NCI-H1436 treated with DMSO at 0.1 percent for 48 hours (cell line): ENCODE measurements at regions not wholly inside any gene's neighbourhood (a gene's known extent, or its start where the extent isn't known, plus 50 kb on each side); places are given as distances from the start of the nearest gene placed in this dataset.

ENCODE experiments used
- DNase-seq: peaks from one replicate; lab custom pipeline; 2025; lab: John Stamatoyannopoulos, UW

GRCh38 chr18:39675906-39676305 is 2110.3 kb upstream of the CELF4 start:
- no peak for DNase-seq

- DNase-seq, result no peak
Observed at GRCh38 chr18:39675368-39675767, 2109.8 kb upstream of the CELF4 start.

DNA sequence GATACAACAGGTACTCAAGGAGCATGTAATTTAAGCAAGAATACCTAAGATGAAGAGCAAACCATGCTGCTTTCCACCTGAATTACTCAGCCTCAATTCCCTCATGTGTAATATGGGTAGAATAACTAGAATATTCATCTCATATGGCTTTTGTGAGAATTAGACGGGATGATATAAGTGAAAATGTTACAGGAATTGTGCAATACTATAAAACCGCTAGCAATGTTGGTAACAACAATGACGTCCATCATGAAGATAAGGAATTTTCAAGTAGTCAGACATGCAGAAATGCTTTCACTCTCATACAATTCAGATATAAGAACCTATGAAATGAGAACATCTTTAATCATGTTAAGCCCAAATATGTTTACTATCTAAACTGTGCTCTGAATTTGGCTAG is 2106.6 kb upstream of the CELF4 start:
- no peak for DNase-seq

- DNase-seq, result no peak
Observed at GRCh38 chr18:39667905-39668304, 2102.3 kb upstream of the CELF4 start.

- DNase-seq, result no peak
Observed at GRCh38 chr18:39666541-39666940, 2100.9 kb upstream of the CELF4 start.

- DNase-seq, result no peak
Observed at GRCh38 chr18:39661856-39662366, 2096.3 kb upstream of the CELF4 start.

DNA sequence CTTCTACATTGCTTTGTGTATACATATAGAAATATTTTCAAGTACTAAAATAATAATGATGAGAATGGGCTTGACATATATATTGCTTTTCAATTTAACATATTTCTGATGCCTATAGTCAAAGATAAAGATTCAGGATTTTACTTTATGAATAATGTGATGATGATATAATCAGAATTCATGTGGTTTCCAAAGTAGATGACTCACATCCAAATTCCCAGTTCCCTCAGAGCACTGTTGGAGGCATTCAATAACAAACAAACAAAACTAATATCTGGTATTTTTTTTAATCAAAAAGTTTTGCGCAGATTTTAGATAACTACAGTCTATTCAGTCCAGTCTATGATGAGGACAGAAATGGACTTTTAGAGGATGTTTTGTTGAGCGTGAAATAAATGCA is 2094.5 kb upstream of the CELF4 start:
- DNase-seq, result no peak

GRCh38 chr18:39655341-39655740 is 2089.7 kb upstream of the CELF4 start:
- DNase-seq, result no peak

GRCh38 chr18:39653221-39653620 is 2087.6 kb upstream of the CELF4 start:
- DNase-seq, result no peak

DNA sequence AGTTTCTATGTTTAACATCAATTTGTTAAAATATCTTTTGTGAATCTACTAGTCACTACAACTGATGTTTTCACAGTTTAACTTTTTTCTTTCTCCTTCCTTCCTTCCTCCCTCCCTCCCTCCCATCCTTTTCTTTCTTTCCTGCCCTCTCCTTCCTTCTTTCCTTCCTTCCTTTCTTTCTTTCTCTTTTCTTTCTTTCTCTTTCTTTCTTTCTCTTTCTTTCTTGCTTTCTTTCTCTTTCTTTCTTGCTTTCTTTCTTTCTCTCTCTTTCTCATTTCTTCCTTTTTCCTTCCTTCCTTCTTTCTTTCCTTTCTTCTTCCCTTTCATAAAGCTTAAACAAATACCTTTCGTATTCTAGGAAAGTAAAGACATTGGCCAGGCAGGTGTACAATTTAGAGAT is 2083.0 kb upstream of the CELF4 start:
- DNase-seq, result no peak

- DNase-seq, result peak; percentile 74
Observed at GRCh38 chr18:39647627-39648534, 2082.3 kb upstream of the CELF4 start.

- DNase-seq, result no peak
Observed at GRCh38 chr18:39638224-39638623, 2072.6 kb upstream of the CELF4 start.

- DNase-seq, result no peak
Observed at GRCh38 chr18:39636931-39637330, 2071.3 kb upstream of the CELF4 start.

DNA sequence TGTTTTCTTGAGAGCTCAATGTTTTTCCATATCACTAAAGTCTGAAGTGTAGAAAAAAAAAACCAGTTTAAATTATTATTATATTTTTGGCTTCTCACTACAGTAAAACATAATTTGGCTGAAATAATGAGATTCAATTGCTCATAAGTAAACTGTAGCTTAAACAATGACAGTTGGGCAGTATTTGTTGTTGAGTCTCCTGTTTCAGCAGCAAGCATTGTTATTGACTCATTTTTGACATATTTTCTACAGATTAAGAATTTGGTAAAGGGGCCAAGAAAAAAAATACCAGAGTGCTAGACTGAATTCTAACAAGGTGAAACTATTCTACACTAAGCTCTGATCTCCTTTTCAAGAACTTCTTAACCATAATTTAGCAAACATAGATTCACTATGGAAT is 2070.4 kb upstream of the CELF4 start:
- DNase-seq, result no peak

- DNase-seq, result no peak
Observed at GRCh38 chr18:39635192-39635591, 2069.6 kb upstream of the CELF4 start.

- no peak for DNase-seq
Observed at GRCh38 chr18:39627936-39628335, 2062.3 kb upstream of the CELF4 start.

DNA sequence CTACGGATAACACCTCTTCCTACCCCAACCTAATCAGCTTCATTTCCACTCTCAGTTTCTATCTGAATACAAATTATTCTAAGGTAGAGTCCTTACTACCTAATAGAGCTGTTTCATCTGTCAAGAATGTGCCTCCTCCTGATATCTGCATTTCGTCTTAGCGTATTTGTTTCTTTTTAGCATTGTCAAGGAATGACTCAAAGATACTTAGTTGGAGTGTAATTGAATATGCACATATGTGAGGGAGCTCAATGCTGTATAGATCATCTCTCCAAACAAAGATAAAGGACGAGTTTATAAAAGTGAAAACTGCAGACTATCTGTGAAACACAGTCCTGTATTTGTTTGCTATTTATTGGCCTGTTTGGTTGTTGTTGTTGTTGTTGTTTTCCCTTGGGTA is 2059.4 kb upstream of the CELF4 start:
- no peak for DNase-seq

DNA sequence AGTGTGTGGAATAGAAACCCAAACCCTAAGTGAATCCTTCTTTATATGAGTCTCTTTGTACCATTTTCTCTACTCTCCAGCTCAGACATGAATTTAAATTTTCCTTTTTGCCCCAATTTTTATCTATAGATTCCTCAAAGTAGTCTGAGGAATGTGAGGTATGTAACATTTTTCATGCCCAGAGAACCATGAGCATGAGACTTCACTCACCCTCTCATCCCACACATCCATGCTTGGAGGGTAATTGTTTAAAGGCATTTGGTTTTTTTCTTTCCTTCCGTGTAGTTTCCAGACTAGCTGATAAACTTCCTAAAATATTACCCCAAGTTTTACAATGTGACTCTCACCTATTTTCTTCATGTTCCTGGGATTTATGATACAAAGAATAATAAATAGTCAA is 2056.8 kb upstream of the CELF4 start:
- no peak for DNase-seq

DNA sequence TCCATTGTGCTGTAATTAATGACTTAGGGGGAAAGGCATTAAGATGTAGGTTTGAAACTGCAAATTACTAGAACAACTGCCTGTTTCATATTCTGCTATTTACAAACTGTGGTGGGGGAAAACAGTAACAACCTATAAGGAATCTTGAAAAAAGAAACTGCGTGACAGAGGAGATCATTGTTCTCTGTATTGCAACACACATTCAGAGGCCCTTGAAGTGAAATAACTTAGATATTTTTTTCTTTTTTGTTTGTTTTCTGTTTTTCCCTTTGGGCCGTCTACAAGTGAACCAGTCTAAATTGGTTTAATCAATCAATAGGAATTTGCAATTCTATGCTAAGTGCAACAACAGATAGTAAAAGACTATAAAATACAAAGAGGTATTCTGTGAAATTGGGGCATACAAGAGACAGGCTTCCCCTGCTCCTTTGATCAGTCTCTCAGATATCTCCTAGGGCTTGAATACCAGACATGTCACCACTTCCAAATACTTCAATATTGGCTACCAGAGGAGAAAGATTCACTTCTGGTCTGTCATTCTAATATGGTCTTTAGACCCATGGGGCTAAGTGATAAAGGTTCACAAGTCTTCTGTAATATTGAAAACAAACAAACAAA is 2055.1 kb upstream of the CELF4 start:
- no peak for DNase-seq

DNA sequence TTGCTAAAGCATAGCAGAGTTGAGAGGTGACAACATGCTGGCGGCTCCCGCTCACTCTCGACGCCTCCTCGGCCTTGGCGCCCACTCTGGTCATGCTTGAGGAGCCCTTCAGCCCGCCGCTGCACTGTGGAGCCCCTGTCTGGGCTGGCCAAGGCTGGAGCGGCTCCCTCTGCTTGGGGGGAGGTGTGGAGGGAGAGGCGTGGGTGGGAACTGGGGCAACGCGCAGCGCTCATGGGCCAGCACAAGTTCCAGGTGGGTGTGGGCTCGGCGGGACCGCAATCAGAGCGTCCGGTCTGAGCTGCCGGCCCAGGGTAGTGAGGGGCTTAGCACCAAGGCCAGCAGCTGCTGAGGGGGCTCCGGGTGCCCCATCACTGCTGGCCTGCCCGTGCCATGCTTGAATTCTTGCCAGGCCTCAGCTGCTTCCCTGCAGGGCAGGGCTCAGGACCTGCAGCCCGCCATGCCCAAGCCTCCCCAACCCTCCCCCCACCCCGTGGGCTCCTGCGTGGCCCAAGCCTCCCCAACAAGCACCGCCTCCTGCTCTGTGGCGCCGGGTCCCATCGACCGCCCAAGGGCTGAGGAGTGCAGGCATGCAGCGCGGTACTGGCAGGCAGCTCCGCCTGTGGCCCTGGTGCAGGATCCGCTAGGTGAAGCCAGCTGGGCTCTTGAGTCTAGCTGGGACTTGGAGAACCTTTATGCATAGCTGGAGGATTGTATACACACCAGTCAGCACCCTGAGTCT is 2052.8 kb upstream of the CELF4 start:
- no peak for DNase-seq

DNA sequence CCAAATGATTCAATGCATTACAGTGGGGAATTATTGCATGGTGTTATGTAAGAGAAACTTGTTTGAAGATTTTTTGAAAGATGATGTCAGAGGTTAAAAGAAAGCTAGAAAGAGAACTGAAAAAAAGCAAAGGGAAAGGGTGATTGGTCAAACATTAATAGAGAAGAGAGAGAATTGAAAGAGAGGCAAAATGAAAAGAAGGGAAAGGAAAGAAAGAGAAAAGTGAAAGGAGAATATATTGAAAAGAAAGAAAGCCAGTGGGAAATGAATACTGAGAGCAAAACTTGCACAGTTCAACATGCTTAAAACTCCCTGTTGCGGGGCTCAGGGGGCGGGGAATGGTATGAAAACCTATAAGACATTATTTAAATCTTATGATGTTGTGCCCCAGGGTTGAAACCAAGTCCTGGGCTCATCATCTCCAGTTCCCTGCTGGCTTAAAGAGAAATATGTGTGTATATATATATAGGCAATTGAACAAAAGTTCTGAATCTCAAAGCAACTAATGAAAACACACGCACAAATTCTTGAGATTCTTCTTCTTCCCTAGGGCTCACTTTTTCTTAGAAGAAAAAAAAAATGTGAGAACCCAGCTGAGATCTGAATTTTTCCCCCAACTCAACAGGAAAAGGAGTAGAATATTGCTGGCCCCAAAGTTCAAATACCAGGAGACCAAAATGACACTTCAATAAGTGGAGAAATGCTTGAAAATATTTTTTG is 2045.9 kb upstream of the CELF4 start:
- no peak for DNase-seq

GRCh38 chr18:39607034-39607433 is 2041.4 kb upstream of the CELF4 start:
- no peak for DNase-seq
